Mesodermal cell (in vitro differentiated cells): ENCODE measurements at regions not wholly inside any gene's neighbourhood (a gene's known extent, or its start where the extent isn't known, plus 50 kb on each side); places are given as distances from the start of the nearest gene placed in this dataset.

Experiments
- H3K27ac ChIP-seq: 2 replicates; pipeline ENCODE4 v1.7.0; 2013; ENCODE audit warnings: mild to moderate bottlenecking, low read depth, low read length, moderate library complexity; ENCODE audit not compliant: severe bottlenecking
- H3K36me3 ChIP-seq: 2 replicates; pipeline ENCODE4 v1.7.1; 2013; ENCODE audit warnings: mild to moderate bottlenecking, low read length, moderate library complexity; ENCODE audit not compliant: control insufficient read depth, insufficient read depth
- H3K4me1 ChIP-seq: one replicate; pipeline ENCODE4 v1.7.1; 2013; ENCODE audit warnings: mild to moderate bottlenecking, low read length; ENCODE audit not compliant: insufficient read depth, control insufficient read depth, poor library complexity, severe bottlenecking
- H3K4me3 ChIP-seq: 2 replicates; pipeline ENCODE4 v1.7.0; 2013; ENCODE audit warnings: low read length, control low read depth, mild to moderate bottlenecking; ENCODE audit not compliant: insufficient read depth, poor library complexity, severe bottlenecking; ENCODE audit errors: extremely low read depth
- H3K9me3 ChIP-seq: 2 replicates; pipeline ENCODE4 v1.7.1; 2013; ENCODE audit warnings: mild to moderate bottlenecking, low read length, moderate library complexity; ENCODE audit not compliant: control insufficient read depth
- WGBS, 2 experiments: methylation state at CpG; one replicate each; pipeline ENCODE4 v1.1.5; 2013; ENCODE audit warnings: missing lambda C conversion rate in 2 of 2; ENCODE audit not compliant: insufficient coverage in 2 of 2; 5-methylcytosine and 5-hydroxymethylcytosine counted together

DNA sequence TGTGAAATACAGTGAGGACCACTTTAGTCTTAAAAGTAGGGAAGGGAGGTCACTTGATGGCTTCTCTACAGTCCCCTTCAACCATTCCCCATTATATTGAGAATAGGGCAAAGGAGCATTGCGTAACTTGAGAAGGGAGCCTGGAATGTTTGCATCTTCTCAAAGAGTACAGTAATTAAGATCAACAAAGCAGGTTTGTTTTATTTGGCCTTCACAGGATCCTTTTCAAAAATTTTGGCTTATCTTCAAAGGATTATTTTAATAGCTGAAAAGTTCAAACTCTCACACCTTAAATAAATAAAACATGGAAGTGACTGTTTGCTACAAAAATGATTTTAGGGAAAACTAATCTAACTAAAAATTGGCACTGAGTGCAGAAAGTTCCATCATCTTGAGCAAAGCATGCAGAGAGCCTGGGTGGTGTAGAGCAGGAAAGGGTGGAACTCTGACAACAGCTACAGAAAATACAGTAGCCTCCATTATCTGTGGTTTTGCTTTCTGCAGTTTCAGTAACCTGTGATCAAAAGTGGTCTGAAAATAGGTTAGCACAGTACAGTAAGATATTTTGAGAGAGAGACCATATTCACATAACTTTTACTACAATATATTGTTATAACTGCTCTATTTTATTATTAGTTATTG is 214.0 kb downstream of the MDFIC start:
- peaks cover 3% of the 10 kb centered on the region for H3K4me1 ChIP-seq

GRCh38 chr7:115135146-115135545 is 213.3 kb downstream of the MDFIC start:
- Histone ChIP-seq H3K27ac (no peak overlapping the region), H3K36me3 (no peaks in the 10 kb centered on the region), H3K4me3 (no peak overlapping the region), H3K4me1 (peaks cover 3% of the 10 kb centered on the region), H3K9me3 (no peaks in the 10 kb centered on the region)
- WGBS, 2 experiments: 89 to 94% methylated on average over 3 of the region's 4 CpGs

More for the DNA sequence above, 214.0 kb downstream of the MDFIC start:
- Histone ChIP-seq H3K9me3 (no peaks in the 10 kb centered on the region), H3K4me3 (no peak overlapping the region), H3K27ac (no peak overlapping the region), H3K36me3 (no peaks in the 10 kb centered on the region)
- no CpG with 5 or more reads among the region's 1 CpG for WGBS, 2 experiments

DNA sequence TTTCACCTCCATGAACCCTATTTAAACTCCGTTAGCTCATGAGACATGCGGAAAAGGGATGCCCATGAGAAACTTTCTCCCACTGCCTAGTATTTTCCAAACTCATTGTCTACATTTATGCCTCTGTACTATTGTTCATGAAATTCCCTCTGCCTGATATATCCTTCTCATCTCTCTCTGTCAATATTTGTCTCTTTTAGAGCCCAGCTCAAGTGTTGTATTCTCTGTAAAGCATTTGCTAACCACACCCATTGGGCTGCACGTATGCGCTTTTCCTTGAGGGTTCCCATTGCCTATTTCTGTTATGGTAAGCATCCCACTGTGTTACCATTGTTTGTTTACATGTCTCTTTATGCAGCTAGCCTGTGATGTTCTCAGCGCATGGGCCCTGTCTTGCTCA is 211.4 kb downstream of the MDFIC start:
- Histone ChIP-seq H3K4me3 (no peak overlapping the region), H3K9me3 (no peaks in the 10 kb centered on the region), H3K27ac (no peak overlapping the region), H3K36me3 (no peaks in the 10 kb centered on the region), H3K4me1 (peaks cover 3% of the 10 kb centered on the region)
- WGBS, 2 experiments: 89 to 100% methylated on average over 2 to 5 of the region's 5 CpGs

DNA sequence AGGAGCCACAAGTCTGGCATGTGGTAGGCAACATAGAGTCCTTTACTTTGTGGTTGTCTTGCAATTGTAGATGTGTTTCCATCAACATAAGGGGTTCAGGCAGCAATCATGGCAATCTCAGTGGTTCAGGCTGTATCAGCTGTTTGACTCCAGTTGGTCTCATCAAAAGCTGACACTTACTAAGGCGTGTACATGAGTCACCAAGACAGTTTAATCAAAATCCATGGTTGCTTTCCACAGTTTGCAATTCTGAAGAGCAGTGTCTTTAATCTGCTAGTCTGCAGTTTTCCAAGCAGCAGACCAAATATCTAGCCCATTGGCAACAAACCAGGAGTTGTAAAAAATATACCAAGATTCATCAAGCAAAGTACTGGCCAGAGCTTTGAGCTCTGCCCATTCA is 210.2 kb downstream of the MDFIC start:
- 80 to 90% methylated on average over 1 of the region's 1 CpG for WGBS, 2 experiments
- no peak overlapping the region for H3K27ac ChIP-seq
- H3K9me3 ChIP-seq: no peaks in the 10 kb centered on the region
- no peak overlapping the region for H3K4me3 ChIP-seq
- H3K4me1 ChIP-seq: peaks cover 3% of the 10 kb centered on the region
- H3K36me3 ChIP-seq: no peaks in the 10 kb centered on the region

GRCh38 chr7:115128154-115128553 is 206.3 kb downstream of the MDFIC start:
- Histone ChIP-seq H3K4me1 (peaks cover 5% of the 10 kb centered on the region), H3K9me3 (no peaks in the 10 kb centered on the region), H3K36me3 (no peaks in the 10 kb centered on the region), H3K27ac (no peak overlapping the region), H3K4me3 (no peak overlapping the region)
- 85 to 86% methylated on average over 1 of the region's 2 CpGs for WGBS, 2 experiments

GRCh38 chr7:115127399-115128021 is 205.6 kb downstream of the MDFIC start:
- no peaks in the 10 kb centered on the region for H3K9me3 ChIP-seq
- WGBS, 2 experiments: 93 to 96% methylated on average over 3 of the region's 5 CpGs
- H3K4me1 ChIP-seq: peaks cover 12% of the 10 kb centered on the region
- H3K36me3 ChIP-seq: no peaks in the 10 kb centered on the region
- no peak overlapping the region for H3K4me3 ChIP-seq
- no peak overlapping the region for H3K27ac ChIP-seq

- peaks cover 16% of the 10 kb centered on the region for H3K4me1 ChIP-seq
- no peaks in the 10 kb centered on the region for H3K36me3 ChIP-seq
- no peak overlapping the region for H3K4me3 ChIP-seq
Observed at GRCh38 chr7:115125750-115126149, 203.9 kb downstream of the MDFIC start.

GRCh38 chr7:115125312-115125711 is 203.4 kb downstream of the MDFIC start:
- peaks cover 16% of the 10 kb centered on the region for H3K4me1 ChIP-seq
- no peak overlapping the region for H3K27ac ChIP-seq
- H3K4me3 ChIP-seq: no peak overlapping the region
- WGBS, 2 experiments: 95 to 100% methylated on average over 2 of the region's 3 CpGs
- no peaks in the 10 kb centered on the region for H3K36me3 ChIP-seq
- H3K9me3 ChIP-seq: no peaks in the 10 kb centered on the region

More at GRCh38 chr7:115125750-115126149, 203.9 kb downstream of the MDFIC start:
- Histone ChIP-seq H3K27ac (no peak overlapping the region), H3K9me3 (no peaks in the 10 kb centered on the region)

DNA sequence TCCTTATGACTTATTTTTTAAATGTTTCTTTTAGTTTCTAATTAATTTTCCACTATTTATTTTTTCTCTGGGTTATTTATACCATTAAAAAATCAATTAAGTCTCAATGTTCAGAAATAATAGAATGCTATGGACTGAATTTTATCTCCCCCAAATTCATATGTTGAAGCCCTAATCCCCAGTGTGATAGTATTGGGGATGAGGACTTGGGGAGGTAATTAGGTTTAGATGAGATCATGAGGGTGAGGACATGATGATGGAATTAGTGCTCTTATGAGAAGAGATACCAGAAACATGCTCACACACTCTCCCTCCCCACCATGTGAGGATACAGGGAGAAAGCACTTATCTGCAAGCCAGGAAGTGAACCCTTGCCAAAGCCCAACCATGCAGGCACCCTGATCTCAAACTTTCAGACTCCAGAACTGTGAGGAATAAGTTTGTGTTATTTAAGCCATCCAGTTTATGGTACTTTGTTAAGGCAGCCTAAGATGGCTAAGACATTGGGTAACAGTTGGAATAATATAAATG is 202.6 kb downstream of the MDFIC start:
- Histone ChIP-seq H3K27ac (no peak overlapping the region), H3K9me3 (no peaks in the 10 kb centered on the region), H3K4me3 (no peak overlapping the region), H3K36me3 (no peaks in the 10 kb centered on the region), H3K4me1 (peaks cover 16% of the 10 kb centered on the region)

GRCh38 chr7:115123441-115123840 is 201.5 kb downstream of the MDFIC start:
- Histone ChIP-seq H3K36me3 (no peaks in the 10 kb centered on the region), H3K4me3 (no peak overlapping the region), H3K27ac (no peak overlapping the region), H3K4me1 (peaks cover 16% of the 10 kb centered on the region), H3K9me3 (no peaks in the 10 kb centered on the region)
- no CpG with 5 or more reads among the region's 2 CpGs for WGBS, 2 experiments

- no peak overlapping the region for H3K27ac ChIP-seq
- no peaks in the 10 kb centered on the region for H3K36me3 ChIP-seq
- 33% methylated on average over 1 of the region's 1 CpG; no CpG with 5 or more reads in 1 of the 2 experiments for WGBS, 2 experiments
- H3K4me1 ChIP-seq: peaks cover 16% of the 10 kb centered on the region
- H3K4me3 ChIP-seq: no peak overlapping the region
- H3K9me3 ChIP-seq: no peaks in the 10 kb centered on the region
Observed at GRCh38 chr7:115122388-115122787, 200.5 kb downstream of the MDFIC start.
